SK-N-MC (cell line): ENCODE measurements at regions not wholly inside any gene's neighbourhood (a gene's known extent, or its start where the extent isn't known, plus 50 kb on each side); places are given as distances from the start of the nearest gene placed in this dataset.

ENCODE experiments used
- DNase-seq: peaks from one replicate; pipeline ENCODE4 v3.0.0-alpha.2; 2011; ENCODE audit warnings: low read depth, low spot score
- H3K27ac ChIP-seq: fragments of 200-600 bp; sonication (generic); 2 replicates; pipeline ENCODE4 v1.5.1; 2016; ENCODE audit warnings: mixed run types
- H3K36me3 ChIP-seq: fragments of 200-600 bp; sonication (generic); 2 replicates; pipeline ENCODE4 v1.6.1; 2017; ENCODE audit warnings: antibody characterized with exemption, low read length, mixed read lengths; ENCODE audit not compliant: insufficient read depth
- H3K4me3 ChIP-seq: fragments of 200-600 bp; sonication (generic); 2 replicates; pipeline ENCODE4 v1.5.1; 2016
- H3K9ac ChIP-seq: fragments of 200-600 bp; sonication (generic); 2 replicates; pipeline ENCODE4 v1.8.0; 2017; ENCODE audit warnings: mixed run types, mixed read lengths; ENCODE audit not compliant: insufficient read length
- H3K9me3 ChIP-seq: fragments of 200-600 bp; sonication (generic); 2 replicates; pipeline ENCODE4 v1.6.1; 2017; ENCODE audit warnings: low read depth, mild to moderate bottlenecking, antibody characterized with exemption, low read length, moderate library complexity, mixed read lengths
- EZH2 ChIP-seq: fragments of 200-600 bp; sonication (generic); IDR thresholded peaks from one replicate; pipeline ENCODE4 v1.6.1; 2017; ENCODE audit warnings: antibody characterized with exemption
- FOXP2 ChIP-seq: optimal IDR thresholded peaks from 2 replicates; pipeline ENCODE3; 2011; ENCODE audit warnings: mild to moderate bottlenecking, moderate library complexity; ENCODE audit not compliant: insufficient read depth; ENCODE audit errors: extremely low read length, control extremely low read depth
- POLR2AphosphoS5 ChIP-seq: IDR thresholded peaks from 2 replicates; pipeline ENCODE4 v1.6.1; 2012; ENCODE audit warnings: mild to moderate bottlenecking, low read depth, low read length, borderline replicate concordance

DNA sequence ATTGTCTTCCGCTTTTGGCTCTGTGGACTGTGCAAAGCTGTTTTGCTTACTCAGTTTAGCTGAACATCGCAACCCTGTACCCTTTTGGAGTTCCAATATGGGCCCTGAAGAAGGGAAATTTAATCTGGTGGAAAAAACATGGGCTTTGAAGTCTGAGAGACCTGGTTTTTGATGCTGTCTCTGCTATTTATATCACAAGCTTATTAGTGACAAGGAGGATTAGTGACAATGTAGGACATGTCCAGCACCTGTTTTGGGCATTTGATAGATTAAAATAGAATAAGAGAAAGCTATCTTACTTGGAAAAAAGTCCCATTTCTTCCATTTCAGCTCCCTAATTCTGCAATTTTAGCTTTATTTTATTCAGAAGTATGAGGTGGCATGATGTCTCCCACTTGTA lies 417.3 kb downstream of the SPRY1 start:
- no peak overlapping the region for H3K4me3 ChIP-seq
- H3K36me3 ChIP-seq = no peaks in the 10 kb centered on the region
- H3K9ac ChIP-seq = no peak overlapping the region
- no peak overlapping the region for H3K27ac ChIP-seq
- no peak for DNase-seq
- H3K9me3 ChIP-seq = no peaks in the 10 kb centered on the region
- TF ChIP-seq POLR2AphosphoS5 (no peak), FOXP2 (no peak)

DNA sequence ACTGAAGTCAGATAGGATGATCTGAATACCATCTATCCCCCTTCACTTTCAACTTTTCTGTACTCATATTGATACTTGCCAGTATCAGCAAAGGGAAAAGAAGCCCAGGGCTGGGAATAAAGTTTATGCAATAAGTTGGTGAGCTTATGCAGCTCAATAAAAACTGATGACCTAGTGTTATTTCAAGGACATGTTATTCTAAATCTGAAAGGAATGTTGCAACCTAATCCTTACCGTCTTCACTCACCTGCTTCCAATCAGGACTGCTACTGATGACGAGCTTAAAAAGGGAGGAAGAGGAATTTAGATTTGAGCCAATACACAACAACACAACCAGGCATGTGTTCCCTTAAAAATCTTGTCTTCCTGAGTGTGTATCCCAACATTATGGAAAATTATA lies 419.9 kb downstream of the SPRY1 start:
- Histone ChIP-seq H3K27ac (no peak overlapping the region), H3K9ac (no peak overlapping the region), H3K4me3 (no peak overlapping the region), H3K36me3 (no peaks in the 10 kb centered on the region), H3K9me3 (no peaks in the 10 kb centered on the region)
- no peak for DNase-seq
- TF ChIP-seq FOXP2 (no peak), EZH2 (no peak), POLR2AphosphoS5 (no peak)

DNA sequence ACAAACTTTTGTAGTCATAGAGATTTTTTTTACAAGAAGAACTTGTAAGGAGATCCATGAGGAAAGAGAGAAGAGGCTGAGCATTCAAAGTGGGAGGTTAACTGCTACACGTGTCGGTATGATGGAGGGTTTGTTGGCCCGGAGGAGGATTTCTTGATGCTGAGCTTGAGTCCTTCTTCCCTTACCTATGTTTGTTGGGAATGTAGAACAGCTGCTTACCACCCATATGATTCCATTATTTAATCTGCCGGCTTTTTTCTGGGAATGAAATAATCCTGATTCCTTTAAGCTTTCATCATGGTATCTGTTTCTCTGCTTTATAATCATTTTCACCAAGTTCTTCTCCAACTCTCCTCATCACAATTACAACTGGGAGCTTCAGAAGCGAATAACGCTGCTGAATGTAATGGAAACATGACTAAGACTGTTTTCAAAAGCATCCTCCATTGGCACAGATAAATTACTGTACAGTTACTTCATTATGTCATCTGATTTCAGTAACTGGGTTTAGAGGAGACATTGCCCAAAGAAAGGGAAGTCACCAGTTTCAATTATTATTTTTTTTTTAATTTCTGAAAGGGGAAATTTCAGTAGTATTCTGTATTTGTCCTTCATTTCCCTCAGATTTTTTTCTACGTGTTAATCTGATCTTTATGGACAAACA lies 420.6 kb downstream of the SPRY1 start:
- no peak overlapping the region for H3K4me3 ChIP-seq
- H3K27ac ChIP-seq = no peak overlapping the region
- TF ChIP-seq EZH2 = no peak
- no peak for TF ChIP-seq FOXP2
- TF ChIP-seq POLR2AphosphoS5 = no peak
- no peak overlapping the region for H3K9ac ChIP-seq
- no peak for DNase-seq
- H3K9me3 ChIP-seq = no peaks in the 10 kb centered on the region
- no peaks in the 10 kb centered on the region for H3K36me3 ChIP-seq

DNA sequence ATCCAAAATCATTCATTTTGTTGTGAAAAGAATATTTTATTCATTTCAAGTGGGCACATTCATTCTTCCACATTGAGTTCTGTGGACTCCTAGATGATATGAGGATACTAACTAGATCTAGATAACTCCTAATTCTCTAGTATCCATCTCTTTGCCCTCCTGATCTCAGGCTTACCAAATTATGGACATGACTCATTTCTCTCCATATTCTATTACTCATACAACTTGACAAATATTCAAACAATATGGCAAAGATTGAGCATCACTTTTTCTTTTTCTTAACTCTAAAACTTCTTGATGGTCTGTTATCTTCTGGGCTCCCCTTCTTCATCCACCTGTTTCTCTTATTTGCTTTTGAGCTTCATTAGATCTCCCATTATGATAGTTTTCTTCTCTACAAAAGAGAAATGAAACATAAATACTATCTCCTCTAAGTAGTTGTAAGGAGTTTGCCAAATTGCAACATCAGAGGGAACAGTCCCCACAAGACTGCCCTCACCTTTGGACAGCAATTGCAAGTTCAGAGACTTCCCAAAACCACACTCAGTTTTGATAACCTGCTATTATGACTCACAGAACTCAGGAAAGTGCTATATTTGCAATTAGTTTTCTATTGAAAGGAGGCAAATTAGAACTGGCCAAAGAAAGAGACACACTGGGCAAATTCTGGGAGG lies 422.9 kb downstream of the SPRY1 start:
- TF ChIP-seq FOXP2 (no peak), EZH2 (no peak), POLR2AphosphoS5 (no peak)
- no peak overlapping the region for H3K4me3 ChIP-seq
- H3K9ac ChIP-seq = no peak overlapping the region
- no peak for DNase-seq
- H3K27ac ChIP-seq = no peak overlapping the region
- no peaks in the 10 kb centered on the region for H3K9me3 ChIP-seq
- H3K36me3 ChIP-seq = no peaks in the 10 kb centered on the region

DNA sequence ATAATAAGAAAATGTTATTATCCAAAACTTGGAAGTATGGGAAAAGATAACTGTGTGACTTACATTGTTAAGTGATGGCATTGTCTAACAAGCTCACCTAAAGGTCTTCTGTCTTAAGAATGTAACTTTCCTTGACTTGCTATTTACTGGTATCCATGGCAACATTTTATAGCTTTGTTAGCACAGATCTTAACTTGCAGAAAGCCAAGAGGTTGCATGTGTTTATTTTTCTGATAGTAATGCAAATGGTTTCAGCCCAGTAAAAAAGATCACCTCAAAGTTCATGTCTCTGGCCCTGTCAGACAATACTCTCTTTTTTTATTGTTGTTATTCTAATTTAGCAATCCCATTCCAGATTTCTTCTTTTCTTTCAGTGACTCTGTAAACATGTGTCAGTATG lies 425.3 kb downstream of the SPRY1 start:
- H3K9me3 ChIP-seq = no peaks in the 10 kb centered on the region
- no peak for DNase-seq
- H3K27ac ChIP-seq = no peak overlapping the region
- H3K36me3 ChIP-seq = no peaks in the 10 kb centered on the region
- H3K4me3 ChIP-seq = no peak overlapping the region
- no peak overlapping the region for H3K9ac ChIP-seq
- TF ChIP-seq POLR2AphosphoS5 (no peak), FOXP2 (no peak), EZH2 (no peak)

DNA sequence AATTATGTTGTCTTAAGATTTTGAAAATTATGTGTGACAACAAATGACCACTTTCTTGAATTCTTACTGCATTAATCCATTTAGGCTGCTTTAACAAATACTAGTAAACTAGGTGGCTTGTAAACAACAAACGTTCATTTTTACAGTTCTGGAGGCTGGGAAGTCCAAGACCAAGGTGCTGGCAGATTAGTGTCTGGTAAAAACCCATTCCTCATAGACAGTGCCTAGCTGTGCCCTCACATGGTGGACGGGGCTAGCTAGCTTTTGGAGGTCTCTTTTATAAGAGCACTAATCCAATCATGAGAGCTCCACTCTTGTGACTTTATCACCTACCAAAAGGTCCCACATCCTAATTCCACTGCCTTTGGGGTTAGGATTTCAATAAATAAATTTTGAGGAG lies 425.8 kb downstream of the SPRY1 start:
- Histone ChIP-seq H3K9me3 (no peaks in the 10 kb centered on the region), H3K27ac (no peak overlapping the region), H3K36me3 (no peaks in the 10 kb centered on the region), H3K4me3 (no peak overlapping the region), H3K9ac (no peak overlapping the region)
- TF ChIP-seq FOXP2 = no peak
- TF ChIP-seq POLR2AphosphoS5 = no peak
- no peak for TF ChIP-seq EZH2
- no peak for DNase-seq

DNA sequence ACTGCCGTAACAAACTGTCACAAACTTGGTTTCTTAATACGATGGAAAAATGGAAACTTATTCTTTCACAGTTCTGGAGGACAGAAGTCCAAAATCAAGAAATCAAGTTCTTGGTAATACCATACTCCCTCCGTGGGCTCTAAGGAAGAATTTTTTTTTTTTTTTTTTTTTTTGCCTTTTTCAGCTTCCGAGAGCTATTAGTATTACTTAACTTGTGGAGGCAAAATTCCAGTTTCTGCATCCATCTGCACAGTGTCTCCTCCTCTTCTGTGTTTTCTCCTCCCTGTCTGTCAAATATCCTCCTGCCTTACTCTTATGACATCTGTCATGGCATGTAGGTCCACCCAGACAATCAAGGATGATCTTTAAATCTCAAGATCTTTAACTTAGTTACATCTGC lies 426.6 kb downstream of the SPRY1 start:
- Histone ChIP-seq H3K9ac (no peak overlapping the region), H3K4me3 (no peak overlapping the region), H3K27ac (no peak overlapping the region), H3K36me3 (no peaks in the 10 kb centered on the region), H3K9me3 (no peaks in the 10 kb centered on the region)
- DNase-seq = no peak
- TF ChIP-seq EZH2 (no peak), POLR2AphosphoS5 (no peak), FOXP2 (no peak)

DNA sequence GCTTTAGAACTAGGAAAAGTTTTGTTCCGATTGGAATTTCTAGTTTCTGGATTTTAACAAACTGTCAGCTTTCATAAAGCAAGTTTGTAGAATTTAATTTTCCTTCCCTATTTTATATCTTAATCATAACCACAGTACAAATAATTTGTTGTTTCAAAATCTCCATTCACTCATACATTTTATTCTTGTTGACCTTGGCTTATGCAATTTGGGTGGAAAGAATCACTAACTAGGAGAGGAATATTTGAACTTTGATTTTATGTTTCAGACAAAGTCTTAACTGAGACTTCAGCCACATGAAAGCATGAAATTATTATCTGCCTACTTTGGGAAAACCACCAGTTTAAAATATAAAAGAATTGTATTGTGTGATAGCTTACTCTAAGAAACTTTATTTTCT lies 427.9 kb downstream of the SPRY1 start:
- H3K36me3 ChIP-seq = no peaks in the 10 kb centered on the region
- no peak for DNase-seq
- no peak overlapping the region for H3K9ac ChIP-seq
- no peaks in the 10 kb centered on the region for H3K9me3 ChIP-seq
- H3K27ac ChIP-seq = no peak overlapping the region
- TF ChIP-seq POLR2AphosphoS5 (no peak), FOXP2 (no peak), EZH2 (no peak)
- H3K4me3 ChIP-seq = no peak overlapping the region

DNA sequence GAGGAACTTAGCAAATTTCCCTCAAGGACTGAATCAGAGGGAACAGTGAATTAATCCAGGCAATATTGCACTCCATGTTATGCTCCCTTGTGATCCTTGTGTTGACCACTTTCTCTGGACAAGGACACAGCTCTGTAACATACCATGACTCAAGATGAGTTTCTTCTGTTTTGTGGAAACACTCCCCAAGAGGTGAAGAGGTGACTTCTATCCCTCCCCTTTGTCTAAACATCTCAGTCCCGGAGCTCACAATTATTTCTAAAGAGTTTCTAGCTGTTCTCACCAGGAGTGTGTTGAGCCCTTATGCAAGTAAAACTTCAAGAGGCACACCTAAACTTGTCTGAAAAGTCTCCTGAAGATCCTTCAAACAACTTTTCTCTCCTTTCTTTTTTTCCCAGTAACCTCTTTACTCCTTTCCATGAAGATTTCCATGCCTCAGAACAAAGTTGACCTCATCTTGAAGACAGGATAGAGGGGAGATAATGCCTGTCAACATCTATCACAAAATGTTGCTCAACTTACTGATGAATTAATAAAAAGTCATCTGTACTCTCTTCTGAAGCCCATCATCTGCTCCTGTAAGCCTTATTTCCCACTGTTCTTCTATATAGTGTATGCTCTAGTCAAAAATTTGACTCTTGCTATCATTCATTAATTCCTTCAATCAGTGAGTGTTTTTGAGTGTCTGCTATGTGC lies 429.1 kb downstream of the SPRY1 start:
- DNase-seq = no peak
- Histone ChIP-seq H3K4me3 (no peak overlapping the region), H3K9ac (no peak overlapping the region), H3K27ac (no peak overlapping the region), H3K9me3 (no peaks in the 10 kb centered on the region), H3K36me3 (no peaks in the 10 kb centered on the region)
- TF ChIP-seq FOXP2 (no peak), EZH2 (no peak)
